GM18907 (cell line): ENCODE measurements at regions not wholly inside any gene's neighbourhood (a gene's known extent, or its start where the extent isn't known, plus 50 kb on each side); places are given as distances from the start of the nearest gene placed in this dataset.
A peak's percentile ranks its signal among the peaks of the same experiment; 100 is the strongest.
"Not testable (repeated sequence)": the region's sequence is repeated elsewhere in the genome, so short reads cannot be mapped to it uniquely, and the experiment has no call there.

ENCODE experiments used
- ATAC-seq: cut with Tn5 transposase; IDR thresholded peaks from one replicate; pipeline ENCODE4 v1.9.1; 2021; ENCODE audit warnings: mild to moderate bottlenecking, moderate library complexity; ENCODE audit not compliant: unreplicated experiment

- ATAC-seq: no peak
Measured at GRCh38 chrX:52261125-52261462, 76.4 kb downstream of the MAGED4 start.

- peak; percentile 99 for ATAC-seq
Measured at GRCh38 chrX:52261463-52262194, 76.9 kb downstream of the MAGED4 start.

GRCh38 chrX:52262195-52262546 lies 77.5 kb downstream of the MAGED4 start:
- peak; percentile 15 for ATAC-seq

- no peak for ATAC-seq
Measured at GRCh38 chrX:52263417-52263816, 78.7 kb downstream of the MAGED4 start.

GRCh38 chrX:52265713-52266112 lies 81.0 kb downstream of the MAGED4 start:
- no peak for ATAC-seq

- not testable (repeated sequence) for ATAC-seq
Measured at GRCh38 chrX:52268502-52268901, 83.8 kb downstream of the MAGED4 start.

- no peak for ATAC-seq
Measured at GRCh38 chrX:52270453-52271116, 85.9 kb downstream of the MAGED4 start.

- no peak for ATAC-seq
Measured at GRCh38 chrX:52271206-52271605, 86.5 kb downstream of the MAGED4 start.

- ATAC-seq: no peak
Measured at GRCh38 chrX:52277666-52278065, 91.2 kb upstream of the XAGE2 start.

GRCh38 chrX:52280812-52281211 lies 88.0 kb upstream of the XAGE2 start:
- no peak for ATAC-seq

- ATAC-seq: no peak
Measured at GRCh38 chrX:52284865-52285264, 84.0 kb upstream of the XAGE2 start.

GRCh38 chrX:52298968-52299367 lies 69.9 kb upstream of the XAGE2 start:
- not testable (repeated sequence) for ATAC-seq

- ATAC-seq: not testable (repeated sequence)
Measured at GRCh38 chrX:52308532-52308931, 60.3 kb upstream of the XAGE2 start.
